Stimulated activated CD4-positive, alpha-beta T cell treated with anti-CD3 and anti-CD28 coated beads, Interleukin-4, amount 100 ng/mL, for 48 hours (primary cell): ENCODE measurements at regions not wholly inside any gene's neighbourhood (a gene's known extent, or its start where the extent isn't known, plus 50 kb on each side); places are given as distances from the start of the nearest gene placed in this dataset.
"Not testable (repeated sequence)": the region's sequence is repeated elsewhere in the genome, so short reads cannot be mapped to it uniquely, and the experiment has no call there.

Experiments
- DNase-seq, 2 donors: peaks; one replicate each; pipeline ENCODE4 v3.0.0-alpha.2; 2020; ENCODE audit warnings: low read depth in 2 of 2

DNA sequence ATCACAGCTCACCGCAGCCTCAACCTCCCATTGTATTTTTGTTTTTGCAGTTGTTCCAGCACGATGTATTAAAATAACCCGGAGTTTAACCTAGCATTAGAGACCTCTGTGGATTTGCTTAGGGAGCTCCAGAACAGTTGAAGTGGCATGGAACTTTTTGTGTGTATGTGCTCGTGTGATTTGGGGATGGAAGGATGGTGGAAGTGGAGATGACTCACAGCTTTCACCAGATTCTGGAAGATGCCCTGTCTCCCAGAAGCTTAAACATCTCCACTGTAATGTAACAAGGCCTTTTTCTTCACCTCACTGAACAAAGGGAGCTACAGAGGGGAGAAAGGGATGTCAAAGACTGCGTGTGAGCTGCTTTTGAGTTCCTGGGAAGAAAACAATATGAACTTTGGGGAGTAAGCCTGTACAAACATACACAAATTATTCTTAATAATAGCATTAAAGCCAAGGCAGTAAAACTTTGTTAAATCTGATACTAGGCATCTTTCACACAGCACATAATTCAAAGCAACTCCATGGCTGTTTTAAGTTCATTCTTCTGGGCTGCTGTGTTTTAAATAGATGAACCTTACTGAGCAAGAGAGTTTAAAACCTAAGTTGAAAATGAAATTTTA is 226.4 kb downstream of the ADAMTS15 start:
- DNase-seq: no peak

DNA sequence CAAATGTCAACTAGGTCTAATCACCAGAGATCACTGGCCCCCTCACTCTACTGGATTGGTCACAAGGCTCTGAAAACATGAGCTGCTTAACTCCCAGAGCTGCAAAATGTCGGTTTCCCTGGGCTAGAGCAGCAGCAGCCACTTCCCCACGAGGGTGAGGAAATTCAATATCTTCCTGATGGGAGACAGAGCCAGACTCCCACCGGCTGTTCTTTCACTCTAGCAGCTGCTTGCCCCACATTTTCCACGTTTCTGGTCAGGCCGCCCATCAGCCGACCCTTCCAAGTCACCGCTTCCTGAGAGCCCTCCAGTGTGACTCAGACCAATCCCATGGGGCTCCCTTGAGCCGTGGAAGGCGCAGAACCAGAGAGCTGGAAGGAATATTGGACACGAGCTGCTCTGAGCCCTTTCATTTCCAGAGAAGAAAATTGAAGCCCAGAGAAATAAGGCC is 227.0 kb downstream of the ADAMTS15 start:
- no peak for DNase-seq

DNA sequence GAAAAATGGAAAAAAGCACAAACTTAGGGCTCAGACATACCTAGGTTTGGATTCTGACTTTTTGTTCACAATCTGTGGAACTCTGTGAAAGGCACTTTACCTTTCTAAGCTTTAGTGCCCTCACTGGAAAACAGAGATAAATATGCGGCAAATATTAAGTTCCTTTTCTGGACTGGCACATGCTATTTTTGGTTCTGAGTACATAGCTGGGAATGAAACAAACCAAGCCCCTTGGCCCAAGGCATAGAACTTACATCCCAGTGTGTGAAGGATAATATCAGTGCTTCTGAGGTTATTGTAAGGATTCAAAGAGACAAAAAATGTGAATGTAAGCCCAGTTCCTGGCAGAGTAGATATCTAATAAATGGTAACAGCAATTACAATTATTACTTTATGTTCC is 227.5 kb downstream of the ADAMTS15 start:
- DNase-seq: no peak

DNA sequence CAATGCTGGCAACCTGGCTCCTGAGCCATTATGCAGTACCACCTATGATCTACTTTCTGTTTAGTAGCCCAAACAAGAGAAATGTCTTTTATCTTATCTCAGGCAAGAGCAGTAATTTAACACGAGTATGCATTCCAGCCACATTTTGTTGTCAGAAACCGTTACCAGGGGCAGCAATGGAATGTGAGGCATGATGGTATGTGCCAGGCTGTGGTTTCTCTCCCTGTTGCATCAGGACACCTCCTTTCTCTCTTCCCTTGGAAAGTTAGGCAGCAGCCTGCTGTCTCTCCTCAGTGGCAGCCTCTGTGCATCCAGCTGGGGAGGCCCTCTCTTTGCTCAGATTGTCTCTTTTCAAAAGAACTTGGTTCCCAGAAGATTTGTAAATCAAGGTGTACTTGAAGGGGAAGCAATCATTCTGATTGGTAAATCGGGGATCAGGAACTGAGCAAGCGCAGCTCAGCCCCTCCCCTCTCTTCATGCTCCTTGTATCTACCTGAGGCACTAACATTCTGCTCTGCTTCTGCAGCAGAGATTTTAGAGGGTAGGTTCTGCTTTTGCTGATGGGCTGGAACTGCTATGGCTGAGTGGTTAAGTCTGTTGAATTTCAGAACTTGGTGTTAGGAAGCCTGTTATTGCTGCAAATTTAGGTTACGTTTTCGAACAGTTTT is 229.2 kb downstream of the ADAMTS15 start:
- DNase-seq: no peak

DNA sequence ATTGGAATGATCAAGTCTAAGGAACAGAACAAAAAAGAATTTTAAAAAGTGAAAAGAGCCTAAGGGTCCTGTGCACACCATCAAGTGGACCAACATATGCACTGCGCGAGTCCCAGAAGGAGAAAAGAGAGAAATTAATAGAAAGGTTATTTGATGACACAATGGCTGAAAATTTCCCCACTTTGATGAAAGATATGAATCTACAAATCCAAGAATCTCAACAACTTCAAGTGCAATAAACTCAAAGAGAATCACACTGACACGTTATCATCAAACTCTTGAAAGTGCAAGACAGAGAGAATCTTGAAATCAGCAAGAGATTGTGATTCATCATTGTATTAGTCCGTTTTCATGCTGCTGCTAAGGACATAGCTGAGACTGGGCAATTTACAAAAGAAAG is 230.8 kb downstream of the ADAMTS15 start:
- DNase-seq: no peak

GRCh38 chr11:130682471-130682870 is 233.8 kb downstream of the SNX19 start:
- not testable (repeated sequence) for DNase-seq

DNA sequence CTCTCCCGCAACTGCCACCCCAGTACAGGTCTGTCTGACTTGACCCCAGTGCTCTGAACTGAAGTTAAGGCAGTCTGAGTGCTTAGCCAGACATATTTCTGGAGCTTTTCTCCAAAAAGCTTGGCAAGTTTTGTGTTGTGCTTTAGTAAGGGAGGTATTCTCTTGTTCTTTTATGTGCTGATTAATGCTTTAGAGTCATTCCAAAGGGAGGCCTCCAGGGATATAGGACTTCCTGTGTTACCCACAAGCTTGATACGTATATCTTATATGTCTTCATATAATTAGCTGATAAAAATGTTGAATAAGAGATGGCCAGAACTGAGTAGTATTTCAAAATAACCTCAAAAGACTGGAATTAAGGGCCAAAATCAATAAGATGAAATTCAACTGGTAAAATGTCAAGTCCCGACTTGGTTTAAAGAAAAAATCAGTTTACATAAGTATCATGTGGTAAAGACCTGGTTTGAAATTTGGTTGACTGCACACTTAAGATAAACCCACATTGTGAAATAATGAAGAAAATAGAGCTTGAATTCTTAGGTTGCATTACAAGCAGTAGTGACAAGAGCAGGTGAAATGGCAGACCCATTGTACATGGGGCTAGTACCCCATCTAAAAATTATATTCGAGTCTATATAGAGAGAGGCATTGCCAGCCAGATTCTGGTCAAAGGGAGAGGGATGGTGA is 226.9 kb downstream of the SNX19 start:
- no peak for DNase-seq

DNA sequence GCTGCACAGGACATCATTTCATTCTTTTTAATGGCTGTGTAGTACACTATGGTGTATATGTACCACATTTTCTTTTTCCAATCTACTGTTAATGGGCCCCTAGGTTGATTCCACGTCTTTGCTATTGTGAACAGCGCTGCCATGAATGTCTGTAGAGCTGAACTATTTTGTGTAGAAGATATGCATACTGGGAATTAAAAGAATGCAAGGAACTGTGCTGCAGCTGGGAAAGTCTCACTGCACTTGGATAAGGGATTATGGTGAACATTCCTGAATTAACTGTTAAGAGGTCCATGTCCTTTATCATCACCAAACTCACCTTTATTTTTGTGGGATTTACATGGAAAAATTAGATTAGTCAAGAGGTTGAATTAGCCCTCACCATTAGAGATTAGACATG is 224.7 kb downstream of the SNX19 start:
- DNase-seq: no peak

- no peak for DNase-seq
Observed at GRCh38 chr11:130692220-130692619, 224.1 kb downstream of the SNX19 start.

GRCh38 chr11:130693543-130693942 is 222.7 kb downstream of the SNX19 start:
- no peak for DNase-seq

DNA sequence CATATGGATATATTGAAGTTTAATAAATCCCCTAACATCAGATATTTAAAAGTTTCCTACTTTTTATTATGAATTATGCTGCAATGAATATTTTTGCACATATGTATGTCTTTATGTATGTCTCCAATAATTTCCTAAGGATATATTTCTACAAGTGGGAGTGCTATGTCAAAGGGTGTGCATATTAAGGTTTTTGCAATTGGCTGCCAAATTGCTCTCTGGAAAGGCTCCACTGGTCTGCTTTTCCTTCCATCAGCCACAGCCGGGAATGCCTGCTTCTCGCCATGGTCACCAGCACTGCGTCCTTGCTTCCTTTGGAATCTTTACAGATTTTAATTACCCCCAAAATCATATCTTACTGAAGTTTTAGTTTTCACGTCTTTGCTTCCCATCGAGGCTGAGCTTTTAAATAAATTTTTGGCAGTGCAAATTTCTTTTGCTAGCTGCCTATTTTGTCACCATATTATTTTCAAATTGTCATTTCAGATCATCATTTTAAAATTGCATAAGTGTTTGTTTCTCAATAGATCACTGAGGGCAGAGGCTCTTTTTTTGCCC is 221.7 kb downstream of the SNX19 start:
- DNase-seq: no peak

- DNase-seq: no peak
Observed at GRCh38 chr11:130698174-130698573, 218.1 kb downstream of the SNX19 start.

- no peak for DNase-seq
Observed at GRCh38 chr11:130699561-130699960, 216.7 kb downstream of the SNX19 start.

DNA sequence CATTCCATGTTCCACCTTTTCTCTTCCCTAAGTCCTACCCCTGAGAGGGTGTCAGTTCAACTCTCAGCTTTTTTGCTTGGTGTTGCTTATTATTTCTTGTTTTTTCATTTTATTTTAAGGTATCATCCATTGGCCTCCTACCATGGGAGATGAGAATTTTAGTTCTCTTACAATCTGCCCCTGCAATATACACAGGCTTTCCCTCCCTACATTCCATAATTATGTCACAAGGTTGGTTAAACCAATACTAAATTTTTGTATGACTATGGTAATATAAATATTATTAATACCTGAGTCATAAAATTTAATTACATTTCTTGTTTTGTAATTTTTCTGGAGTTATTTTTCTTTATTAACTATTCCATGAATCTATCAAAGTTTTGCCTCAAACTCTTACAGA is 216.2 kb downstream of the SNX19 start:
- DNase-seq: no peak

GRCh38 chr11:130703489-130704190 is 212.6 kb downstream of the SNX19 start:
- DNase-seq: no peak

GRCh38 chr11:130705670-130706421 is 210.4 kb downstream of the SNX19 start:
- DNase-seq: no peak

- no peak for DNase-seq
Observed at GRCh38 chr11:130706572-130706971, 209.7 kb downstream of the SNX19 start.

GRCh38 chr11:130707217-130707616 is 209.1 kb downstream of the SNX19 start:
- DNase-seq: no peak

DNA sequence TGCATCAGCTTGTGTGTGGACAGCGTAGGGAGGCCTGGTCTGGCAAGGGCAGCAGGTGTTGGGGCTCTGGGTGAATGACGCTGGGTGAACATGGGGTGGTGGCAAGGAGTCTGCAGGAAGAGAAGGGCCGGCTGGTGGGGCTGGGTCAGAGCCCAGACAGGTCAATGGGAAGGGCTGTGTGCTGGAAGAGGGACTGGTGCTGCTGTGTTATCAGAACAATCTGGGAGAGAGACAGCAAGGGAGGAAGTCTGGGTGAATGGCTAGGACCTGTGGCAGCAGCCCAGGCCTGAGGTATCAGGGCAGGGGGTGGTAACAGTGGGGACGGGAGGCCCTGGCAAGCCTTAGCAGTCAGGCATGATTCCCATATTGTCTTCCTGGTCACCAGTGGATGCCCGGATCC is 206.7 kb downstream of the SNX19 start:
- DNase-seq: no peak

DNA sequence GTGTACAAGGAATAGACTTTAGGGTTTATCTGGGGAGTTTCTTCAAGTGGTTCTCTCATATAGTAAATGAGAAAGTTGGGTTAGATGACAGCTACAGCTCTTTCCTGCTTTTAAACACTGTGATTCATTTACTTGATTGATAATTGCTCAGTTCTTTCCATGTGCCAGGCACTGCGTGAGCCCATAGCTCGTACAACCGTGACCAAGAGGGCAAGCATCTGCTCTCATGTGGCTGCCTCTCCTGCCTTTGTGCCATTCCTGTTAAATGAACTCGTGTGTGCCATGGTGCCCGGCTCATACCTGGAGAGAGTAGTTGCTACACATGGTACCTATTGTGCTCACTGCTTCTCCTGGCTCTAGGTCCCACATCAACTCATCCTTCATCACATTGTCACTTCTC is 206.3 kb downstream of the SNX19 start:
- DNase-seq: no peak

- DNase-seq: no peak
Observed at GRCh38 chr11:130710497-130711012, 205.7 kb downstream of the SNX19 start.
